ENCODE measurements at regions not wholly inside any gene's neighbourhood (a gene's known extent, or its start where the extent isn't known, plus 50 kb on each side); places are given as distances from the start of the nearest gene placed in this dataset.

- no peak for TF ChIP-seq CTCF (conservative IDR thresholded peaks at IDR 0.05; ENCODE audit: low read length)
- H3K4me3 ChIP-seq (ENCODE audit: low read length) = no peak overlapping the region
- no peak for DNase-seq (ENCODE audit: low read depth)
These were observed 625.0 kb upstream of the ADARB2 start for GRCh38 chr10:2362331-2362730.

GRCh38 chr10:2358586-2358985, 621.3 kb upstream of the ADARB2 start:
- TF ChIP-seq CTCF (conservative IDR thresholded peaks at IDR 0.05; ENCODE audit: low read length) = no peak
- H3K4me3 ChIP-seq (ENCODE audit: low read length) = no peak overlapping the region
- no peak for DNase-seq (ENCODE audit: low read depth)

- no peak for TF ChIP-seq CTCF (conservative IDR thresholded peaks at IDR 0.05; ENCODE audit: low read length)
- no peak overlapping the region for H3K4me3 ChIP-seq (ENCODE audit: low read length)
- DNase-seq (ENCODE audit: low read depth) = no peak
These were observed 619.3 kb upstream of the ADARB2 start for GRCh38 chr10:2356670-2357069.

GRCh38 chr10:2351566-2351965, 614.2 kb upstream of the ADARB2 start:
- H3K4me3 ChIP-seq (ENCODE audit: low read length) = no peak overlapping the region
- DNase-seq (ENCODE audit: low read depth) = no peak
- no peak for TF ChIP-seq CTCF (conservative IDR thresholded peaks at IDR 0.05; ENCODE audit: low read length)

- TF ChIP-seq CTCF (conservative IDR thresholded peaks at IDR 0.05; ENCODE audit: low read length) = no peak
- no peak overlapping the region for H3K4me3 ChIP-seq (ENCODE audit: low read length)
- DNase-seq (ENCODE audit: low read depth) = no peak
These were observed 604.9 kb upstream of the ADARB2 start for GRCh38 chr10:2342206-2342605.

GRCh38 chr10:2340831-2341647, 603.7 kb upstream of the ADARB2 start:
- DNase-seq (ENCODE audit: low read depth) = no peak
- H3K4me3 ChIP-seq (ENCODE audit: low read length) = no peak overlapping the region
- no peak for TF ChIP-seq CTCF (conservative IDR thresholded peaks at IDR 0.05; ENCODE audit: low read length)

GRCh38 chr10:2335626-2336025, 598.3 kb upstream of the ADARB2 start:
- no peak overlapping the region for H3K4me3 ChIP-seq (ENCODE audit: low read length)
- DNase-seq (ENCODE audit: low read depth) = no peak
- no peak for TF ChIP-seq CTCF (conservative IDR thresholded peaks at IDR 0.05; ENCODE audit: low read length)

Measured in AG10803 (cell line).